ENCODE measurements at regions not wholly inside any gene's neighbourhood (a gene's known extent, or its start where the extent isn't known, plus 50 kb on each side); places are given as distances from the start of the nearest gene placed in this dataset.

GRCh38 chrX:73337366-73337765 lies 109.5 kb upstream of the CDX4 start:
- ChIA-PET CTCF (ENCODE audit: low intra/inter-chr PET ratio) (no interaction called here), POLR2A (no interaction called here)
- H2AFZ ChIP-seq (ENCODE audit: low read depth, low read length), result no peak overlapping the region
- TF ChIP-seq HMG20A (CRISPR knock-in tag; conservative IDR thresholded peaks at IDR 0.05) (no peak), SMARCE1 (IDR thresholded peaks at IDR 0.05) (no peak)
- TF ChIP-seq, protein P1, sequence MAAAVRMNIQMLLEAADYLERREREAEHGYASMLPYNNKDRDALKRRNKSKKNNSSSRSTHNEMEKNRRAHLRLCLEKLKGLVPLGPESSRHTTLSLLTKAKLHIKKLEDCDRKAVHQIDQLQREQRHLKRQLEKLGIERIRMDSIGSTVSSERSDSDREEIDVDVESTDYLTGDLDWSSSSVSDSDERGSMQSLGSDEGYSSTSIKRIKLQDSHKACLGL (CRISPR knock-in tag; IDR thresholded peaks at IDR 0.05; ENCODE audit: borderline replicate concordance, poor library complexity, severe bottlenecking), result no peak
- TF ChIP-seq, protein P2, sequence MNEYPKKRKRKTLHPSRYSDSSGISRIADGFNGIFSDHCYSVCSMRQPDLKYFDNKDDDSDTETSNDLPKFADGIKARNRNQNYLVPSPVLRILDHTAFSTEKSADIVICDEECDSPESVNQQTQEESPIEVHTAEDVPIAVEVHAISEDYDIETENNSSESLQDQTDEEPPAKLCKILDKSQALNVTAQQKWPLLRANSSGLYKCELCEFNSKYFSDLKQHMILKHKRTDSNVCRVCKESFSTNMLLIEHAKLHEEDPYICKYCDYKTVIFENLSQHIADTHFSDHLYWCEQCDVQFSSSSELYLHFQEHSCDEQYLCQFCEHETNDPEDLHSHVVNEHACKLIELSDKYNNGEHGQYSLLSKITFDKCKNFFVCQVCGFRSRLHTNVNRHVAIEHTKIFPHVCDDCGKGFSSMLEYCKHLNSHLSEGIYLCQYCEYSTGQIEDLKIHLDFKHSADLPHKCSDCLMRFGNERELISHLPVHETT (CRISPR knock-in tag; conservative IDR thresholded peaks at IDR 0.05 in 1 of 2, IDR thresholded peaks at IDR 0.05 in 1 of 2), result no peak
- no peaks in the 10 kb centered on the region for H3K36me3 ChIP-seq (ENCODE audit: control insufficient read depth, insufficient read depth, low read length)
- H3K4me3 ChIP-seq, result no peak overlapping the region
- H3K9me3 ChIP-seq (replicated peaks; ENCODE audit: control insufficient read depth, insufficient read depth, low read depth, low read length), result no peaks in the 10 kb centered on the region
- no peaks in the 10 kb centered on the region for H4K20me1 ChIP-seq (replicated peaks; ENCODE audit: control insufficient read depth, insufficient read depth, low read length)
- WGBS (ENCODE audit: insufficient coverage, low coverage, missing lambda C conversion rate), result 0% methylated on average over 3 of the region's 3 CpGs
- in situ Hi-C loops (cut with MboI) (no loop called here), intact Hi-C loops (cut with micrococcal nuclease) (no loop called here)
- H3K79me2 ChIP-seq (ENCODE audit: control insufficient read depth, insufficient read depth, low read length), result no peaks in the 10 kb centered on the region
- no peak overlapping the region for H3K9ac ChIP-seq (ENCODE audit: insufficient read depth in 1 of 2, low read depth in 2 of 2, low read length in 2 of 2)
- DNase-seq (ENCODE audit: extremely low read depth in 1 of 4, low spot score in 3 of 4) (no peak), ATAC-seq (no peak), FAIRE-seq (no peak)
- no peaks in the 10 kb centered on the region for H3K9me1 ChIP-seq (ENCODE audit: control insufficient read depth, insufficient read depth, low read length)
- no peak overlapping the region for H3K4me2 ChIP-seq (ENCODE audit: insufficient read depth, low read length)
- no peak overlapping the region for H3K27ac ChIP-seq (ENCODE audit: extremely low read depth, low read depth, low read length)
- H3K4me1 ChIP-seq (replicated peaks in 1 of 2; ENCODE audit: control insufficient read depth in 2 of 2, insufficient read depth in 2 of 2, low read length in 2 of 2), result no peaks in the 10 kb centered on the region
- H3K27me3 ChIP-seq (ENCODE audit: control insufficient read depth in 2 of 2, insufficient read depth in 2 of 2, low read length in 2 of 2), result no peaks in the 10 kb centered on the region
- BruUV-seq (replicated peaks), result no TSS peak

Measured in K562 (cell line).